Stomach (tissue), 8 donors: ENCODE measurements at regions not wholly inside any gene's neighbourhood (a gene's known extent, or its start where the extent isn't known, plus 50 kb on each side); places are given as distances from the start of the nearest gene placed in this dataset.

Experiments used
- DNase-seq, 2 donors: peaks; one replicate each; pipeline versions ENCODE4 v3.0.0 to v3.0.0-alpha.2; 2013 to 2019
- H3K27ac ChIP-seq, 5 donors: fragments of 200-600 bp in 4 of 5; sonication (generic) in 4 of 5; one replicate each; pipeline ENCODE4 v1.5.1; 2013 to 2019; ENCODE audit warnings: mild to moderate bottlenecking in 1 of 5, moderate library complexity in 1 of 5
- H3K27me3 ChIP-seq, 3 donors: fragments of 200-600 bp; sonication (generic); one replicate each; pipeline ENCODE4 v1.5.1; 2017 to 2019; ENCODE audit warnings: mixed run types in 1 of 3
- H3K36me3 ChIP-seq, 4 donors: fragments of 200-600 bp; sonication (generic); 1 replicate in 3 of 4; 2 replicates in 1 of 4; pipeline ENCODE4 v1.5.1; 2016 to 2019
- H3K4me1 ChIP-seq, 4 donors: fragments of 200-600 bp; sonication (generic); one replicate each; pipeline ENCODE4 v1.5.1; 2016 to 2019
- H3K4me3 ChIP-seq, 4 donors: fragments of 200-600 bp; sonication (generic) in 3 of 4; one replicate each; pipeline ENCODE4 v1.5.1; 2016 to 2019; ENCODE audit warnings: mild to moderate bottlenecking in 1 of 4
- H3K9me3 ChIP-seq, 4 donors: fragments of 200-600 bp; sonication (generic); one replicate each; pipeline ENCODE4 v1.5.1; 2016 to 2019
- CTCF ChIP-seq, 7 experiments: fragments of 450-650 bp in 4 of 7; fragments of 200-600 bp in 3 of 7; sonication (generic) in 3 of 7; IDR thresholded peaks; one replicate each; pipeline ENCODE4 v1.5.1; 2016 to 2019; ENCODE audit warnings: antibody characterized with exemption in 7 of 7, control low read depth in 2 of 7, mild to moderate bottlenecking in 1 of 7
- EP300 ChIP-seq: sonication (generic); formaldehyde crosslinking; IDR thresholded peaks from one replicate; pipeline ENCODE4 v1.6.1; 2017; ENCODE audit warnings: antibody characterized with exemption
- POLR2A ChIP-seq, 4 donors: fragments of 450-650 bp; IDR thresholded peaks; one replicate each; pipeline ENCODE4 v1.6.1; 2016; ENCODE audit warnings: antibody characterized with exemption in 4 of 4, control low read depth in 2 of 4, mild to moderate bottlenecking in 1 of 4, moderate library complexity in 1 of 4
- POLR2AphosphoS5 ChIP-seq, 3 donors: sonication (generic); formaldehyde crosslinking; IDR thresholded peaks; one replicate each; pipeline ENCODE4 v1.6.1; 2016; ENCODE audit warnings: antibody characterized with exemption in 3 of 3
- WGBS, 5 donors: extraction: QIAGEN DNeasy Blood & Tissue Kit in 3 of 5; methylation state at CpG; one replicate each; pipeline versions ENCODE4 v1.1.5 to v1.1.7; 2013 to 2018; 5-methylcytosine and 5-hydroxymethylcytosine counted together
- intact Hi-C: fragments of 100-400 bp; cut with DNase I; formaldehyde crosslinking; loops from one replicate; pipeline ENCODE4 v1.15.1; 2023; ENCODE audit warnings: low total_unique reads
- donor health status: healthy with polysubstance abuse.
- donor health status: Bipolar disorder and iron deficiency.
- donor health status: healthy.

- DNase-seq: no peak
- peaks cover 0 to 29% (median 0%) of the 10 kb centered on the region in 3 donors for H3K27me3 ChIP-seq
- H3K4me3 ChIP-seq: no peak overlapping the region
- intact Hi-C loops: no loop called here
- 74 to 95% (median 81%) methylated on average over 3 of the region's 3 CpGs for WGBS, 5 donors
- no peak for TF ChIP-seq EP300
- TF ChIP-seq POLR2AphosphoS5 (IDR thresholded peaks at IDR 0.05): no peak
- no peak for TF ChIP-seq CTCF (IDR thresholded peaks at IDR 0.05)
- no peak for TF ChIP-seq POLR2A (IDR thresholded peaks at IDR 0.05)
- H3K9me3 ChIP-seq: no peaks in the 10 kb centered on the region
- H3K27ac ChIP-seq: no peak overlapping the region
- no peaks in the 10 kb centered on the region for H3K36me3 ChIP-seq
- peaks cover 0 to 11% (median 3%) of the 10 kb centered on the region in 4 donors for H3K4me1 ChIP-seq
These were observed 201.4 kb upstream of the PWP1 start for GRCh38 chr12:107484230-107484629.

- intact Hi-C loops: no loop called here
These were observed 200.7 kb upstream of the PWP1 start for GRCh38 chr12:107484941-107485340.

GRCh38 chr12:107485731-107486130 lies 199.9 kb upstream of the PWP1 start:
- Histone ChIP-seq H3K36me3 (no peaks in the 10 kb centered on the region), H3K27ac (no peak overlapping the region), H3K27me3 (peaks cover 0 to 30% (median 0%) of the 10 kb centered on the region in 3 donors), H3K4me3 (no peak overlapping the region), H3K9me3 (no peaks in the 10 kb centered on the region), H3K4me1 (peaks cover 0 to 11% (median 3%) of the 10 kb centered on the region in 4 donors)
- 3 to 38% (median 19%) methylated on average over 1 of the region's 1 CpG for WGBS, 5 donors
- no peak for DNase-seq
- no peak for TF ChIP-seq POLR2A (IDR thresholded peaks at IDR 0.05)
- no peak for TF ChIP-seq EP300
- no peak for TF ChIP-seq POLR2AphosphoS5 (IDR thresholded peaks at IDR 0.05)
- no peak for TF ChIP-seq CTCF (IDR thresholded peaks at IDR 0.05)
- intact Hi-C loops: no loop called here

More at GRCh38 chr12:107484941-107485340, 200.7 kb upstream of the PWP1 start:
- Histone ChIP-seq H3K27ac (no peak overlapping the region), H3K4me3 (no peak overlapping the region), H3K27me3 (peaks cover 0 to 29% (median 0%) of the 10 kb centered on the region in 3 donors), H3K9me3 (no peaks in the 10 kb centered on the region), H3K4me1 (peaks cover 0 to 11% (median 3%) of the 10 kb centered on the region in 4 donors), H3K36me3 (no peaks in the 10 kb centered on the region)
- WGBS, 5 donors: 79 to 94% (median 92%) methylated on average over 1 of the region's 1 CpG
- no peak for TF ChIP-seq POLR2A (IDR thresholded peaks at IDR 0.05)
- TF ChIP-seq POLR2AphosphoS5 (IDR thresholded peaks at IDR 0.05): no peak
- TF ChIP-seq CTCF (IDR thresholded peaks at IDR 0.05): no peak
- TF ChIP-seq EP300: no peak
- no peak for DNase-seq

- WGBS, 5 donors: 48 to 67% (median 58%) methylated on average over 2 of the region's 2 CpGs
- H3K4me1 ChIP-seq: peaks cover 0 to 11% (median 3%) of the 10 kb centered on the region in 4 donors
- intact Hi-C loops: no loop called here
- DNase-seq: no peak
- H3K36me3 ChIP-seq: no peaks in the 10 kb centered on the region
- H3K27ac ChIP-seq: no peak overlapping the region
- no peak overlapping the region for H3K4me3 ChIP-seq
- H3K9me3 ChIP-seq: no peaks in the 10 kb centered on the region
- peaks cover 0 to 33% (median 0%) of the 10 kb centered on the region in 3 donors for H3K27me3 ChIP-seq
- TF ChIP-seq POLR2AphosphoS5 (IDR thresholded peaks at IDR 0.05) (no peak), CTCF (IDR thresholded peaks at IDR 0.05) (no peak), POLR2A (IDR thresholded peaks at IDR 0.05) (no peak), EP300 (no peak)
These were observed 199.3 kb upstream of the PWP1 start for GRCh38 chr12:107486140-107486892.
